Panc1 (cell line): ENCODE measurements at regions not wholly inside any gene's neighbourhood (a gene's known extent, or its start where the extent isn't known, plus 50 kb on each side); places are given as distances from the start of the nearest gene placed in this dataset.

Experiments
- CTCF ChIP-seq: fragments of 450-650 bp; IDR thresholded peaks from 2 replicates; pipeline ENCODE4 v1.5.1; 2017; ENCODE audit warnings: mild to moderate bottlenecking
- POLR2AphosphoS5 ChIP-seq: IDR thresholded peaks from 2 replicates; pipeline ENCODE4 v1.6.1; 2012; ENCODE audit warnings: mild to moderate bottlenecking, low read depth, low read length, moderate library complexity

DNA sequence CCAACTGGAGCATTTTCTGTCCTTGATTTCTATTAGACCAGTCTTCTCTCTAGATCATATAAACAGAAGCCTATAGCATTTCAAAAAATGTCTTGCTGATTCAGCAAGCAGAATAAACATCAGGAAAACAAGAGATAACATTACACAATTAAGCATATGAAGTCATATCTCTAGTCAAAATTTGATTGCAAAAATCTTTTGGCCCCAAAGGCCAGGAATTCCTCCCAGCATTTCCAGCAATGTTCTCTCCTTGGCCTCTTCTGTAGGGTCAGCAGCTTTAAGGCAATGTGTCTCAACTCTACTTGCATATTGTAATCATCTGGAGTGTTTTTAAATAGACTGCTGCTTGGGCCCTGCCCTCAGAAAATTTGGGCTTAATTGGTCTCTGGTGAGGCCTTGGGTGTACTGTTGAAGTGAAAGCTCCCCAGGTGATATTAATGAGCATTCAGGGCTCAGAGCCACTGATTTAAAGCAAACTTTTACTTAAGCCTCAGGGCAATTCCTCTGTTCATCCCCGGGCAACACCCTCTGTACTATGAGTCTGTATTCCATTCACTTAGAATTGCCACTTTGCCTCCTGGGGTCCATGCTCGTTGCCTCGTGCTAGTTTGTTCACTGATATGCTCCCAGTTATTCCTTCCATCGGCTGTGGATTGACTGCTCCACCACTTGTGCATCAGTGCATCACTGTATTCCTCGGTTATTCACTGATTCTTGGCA, 1072.6 kb downstream of the ROBO2 start:
- TF ChIP-seq CTCF, result no peak
- TF ChIP-seq POLR2AphosphoS5, result no peak
